HG03439 (cell line): ENCODE measurements at regions not wholly inside any gene's neighbourhood (a gene's known extent, or its start where the extent isn't known, plus 50 kb on each side); places are given as distances from the start of the nearest gene placed in this dataset.
A peak's percentile ranks its signal among the peaks of the same experiment; 100 is the strongest.

ENCODE experiments used
- ATAC-seq: cut with Tn5 transposase; IDR thresholded peaks from one replicate; pipeline ENCODE4 v1.9.1; 2021; ENCODE audit warnings: mild to moderate bottlenecking, moderate library complexity; ENCODE audit not compliant: unreplicated experiment

- ATAC-seq = no peak
These were observed 268.6 kb downstream of the NDFIP2 start for GRCh38 chr13:79749566-79749965.

GRCh38 chr13:79745081-79745480 is 264.1 kb downstream of the NDFIP2 start:
- no peak for ATAC-seq

DNA sequence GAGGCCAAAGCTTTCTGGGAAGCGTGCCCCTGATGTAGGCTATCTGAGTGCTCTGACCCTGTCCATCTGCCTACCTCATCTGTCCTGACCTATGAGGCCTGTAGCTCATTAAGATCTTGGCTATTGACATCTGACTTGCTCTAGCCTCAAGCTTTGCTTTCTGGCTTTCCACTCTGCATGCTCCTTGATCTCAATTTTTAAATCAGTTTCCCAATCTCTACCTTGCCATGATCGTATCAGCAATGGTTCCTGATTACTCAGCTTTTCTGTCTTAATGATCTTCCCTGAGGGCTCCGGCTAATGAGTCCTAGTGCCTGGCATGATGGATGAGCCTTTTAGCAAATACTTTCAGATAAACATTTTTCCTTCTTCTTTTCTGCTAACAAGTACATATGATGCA is 262.0 kb downstream of the NDFIP2 start:
- no peak for ATAC-seq

DNA sequence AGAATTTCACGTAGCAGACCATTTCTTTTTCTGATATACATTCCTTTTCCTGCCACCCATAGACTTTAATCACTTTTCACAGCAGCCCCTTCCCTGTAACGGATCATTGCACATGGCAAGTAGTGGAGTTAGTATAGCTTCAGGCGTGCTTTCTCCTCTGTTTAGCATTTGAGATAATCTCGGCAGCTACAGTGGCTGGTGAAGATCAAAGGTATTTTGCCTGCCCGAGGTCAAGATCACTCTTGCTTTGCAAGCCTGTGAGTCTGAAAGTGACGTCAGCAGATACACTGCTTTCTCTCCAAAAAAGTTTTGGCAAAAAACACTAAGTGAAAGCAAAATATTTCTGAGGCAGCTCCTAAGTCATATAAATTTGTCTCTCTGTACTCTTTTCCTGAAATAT is 260.0 kb downstream of the NDFIP2 start:
- ATAC-seq = no peak

DNA sequence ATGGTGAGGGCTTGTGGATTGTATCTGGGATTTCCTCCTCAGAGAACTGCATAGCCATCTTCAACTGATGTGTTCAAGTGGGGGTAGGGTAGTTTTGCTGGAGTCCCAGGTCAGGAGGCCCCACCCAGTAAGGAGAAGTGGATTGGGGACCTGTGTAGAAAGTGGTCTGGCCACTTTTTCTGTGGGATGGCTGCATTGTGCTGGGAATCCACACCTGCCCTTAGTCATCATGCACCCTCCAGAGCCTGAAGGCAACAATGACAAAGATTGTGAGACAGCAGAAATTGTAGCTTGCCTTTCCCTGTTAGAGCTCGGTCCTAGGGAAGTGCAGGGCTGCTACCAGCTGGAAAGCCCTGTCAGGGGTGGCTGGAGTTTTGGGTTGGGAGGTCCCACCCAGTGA is 255.4 kb downstream of the NDFIP2 start:
- ATAC-seq = no peak

GRCh38 chr13:79735228-79735627 is 254.3 kb downstream of the NDFIP2 start:
- ATAC-seq = no peak

DNA sequence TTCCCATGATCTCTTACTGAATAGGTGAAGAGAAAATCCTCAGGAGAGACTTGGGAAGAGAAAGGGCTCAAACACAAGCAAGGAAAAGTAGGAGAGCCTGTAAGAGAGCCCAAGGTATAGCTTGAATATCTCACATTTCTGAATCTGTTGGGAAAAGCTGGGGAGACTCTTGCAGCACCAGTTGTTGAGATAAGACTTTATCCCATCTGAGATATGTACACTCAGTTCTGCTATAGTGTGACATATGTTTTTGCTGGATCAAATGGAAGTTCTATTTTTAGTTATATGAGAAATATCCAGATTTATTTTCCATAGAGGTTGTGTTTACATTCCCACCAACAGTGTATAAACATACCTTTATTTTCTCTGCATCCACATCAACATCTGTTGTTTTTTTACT is 246.1 kb downstream of the NDFIP2 start:
- ATAC-seq = no peak

- no peak for ATAC-seq
These were observed 244.9 kb downstream of the NDFIP2 start for GRCh38 chr13:79725841-79726240.

DNA sequence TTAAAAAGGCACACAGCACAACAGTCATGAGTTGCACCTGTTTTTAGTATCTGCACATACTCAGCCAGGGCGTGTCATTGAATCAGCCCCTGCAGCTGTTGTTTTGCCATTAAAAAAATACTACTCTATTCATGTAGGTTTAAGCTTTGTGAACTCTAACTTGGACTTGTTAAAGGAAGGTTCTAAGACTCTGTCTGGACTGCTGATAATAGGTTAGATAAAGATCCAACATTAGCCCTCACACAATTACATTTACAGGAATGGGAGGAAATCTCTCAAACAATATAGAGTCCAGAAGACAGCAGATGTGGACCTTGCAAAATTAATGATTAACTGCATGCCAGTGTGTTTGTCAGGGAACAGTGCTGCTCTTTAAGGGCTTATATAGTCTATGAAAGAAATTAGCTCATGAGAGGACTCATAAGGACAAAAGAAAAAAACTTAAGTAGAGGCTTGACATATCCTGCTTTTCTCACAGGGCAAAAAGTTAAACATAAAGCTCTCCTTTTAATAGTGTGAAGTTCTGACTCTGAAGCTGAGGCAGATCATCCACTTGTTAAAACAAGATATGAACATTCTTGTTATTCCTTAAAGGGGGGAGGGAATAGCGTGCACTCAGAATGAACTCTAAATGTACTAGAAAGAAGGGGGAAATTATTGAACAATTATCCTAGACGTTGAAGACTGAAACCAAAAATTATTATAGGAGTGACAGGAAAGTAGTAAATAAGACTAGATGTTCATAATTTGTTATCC is 243.6 kb downstream of the NDFIP2 start:
- ATAC-seq = no peak

GRCh38 chr13:79723519-79724024 is 242.6 kb downstream of the NDFIP2 start:
- ATAC-seq = no peak

DNA sequence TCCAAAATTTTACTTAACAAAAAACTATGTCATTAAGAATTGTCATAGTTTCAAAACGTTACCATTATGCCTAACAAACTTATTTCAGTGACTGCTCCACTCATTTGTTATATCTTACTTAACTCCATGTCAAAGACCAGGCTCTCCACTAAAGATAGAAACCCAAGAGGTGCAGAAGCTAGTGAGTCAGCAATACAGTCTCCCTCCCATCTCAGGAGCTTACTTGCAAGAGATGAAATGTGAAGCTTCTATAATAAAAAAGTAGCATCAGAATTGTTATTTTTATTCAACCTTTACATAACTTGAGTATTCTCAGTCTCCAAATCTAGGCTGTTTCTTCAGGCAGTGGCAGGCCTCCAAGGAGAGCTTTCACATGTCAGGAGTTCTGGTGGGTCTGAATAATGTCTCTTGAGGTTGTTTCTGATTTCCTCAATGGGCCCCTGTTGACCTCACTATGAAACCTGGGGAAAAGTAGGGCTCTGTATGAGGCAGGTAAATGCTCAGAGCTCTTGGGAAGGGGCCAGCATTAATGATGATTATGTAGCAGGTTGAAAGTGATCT is 242.0 kb downstream of the NDFIP2 start:
- ATAC-seq = no peak

- ATAC-seq = no peak
These were observed 235.2 kb downstream of the NDFIP2 start for GRCh38 chr13:79716191-79716590.

GRCh38 chr13:79711631-79712030 is 230.7 kb downstream of the NDFIP2 start:
- no peak for ATAC-seq

- no peak for ATAC-seq
These were observed 229.4 kb downstream of the NDFIP2 start for GRCh38 chr13:79710376-79710775.

GRCh38 chr13:79709471-79709870 is 228.5 kb downstream of the NDFIP2 start:
- no peak for ATAC-seq

DNA sequence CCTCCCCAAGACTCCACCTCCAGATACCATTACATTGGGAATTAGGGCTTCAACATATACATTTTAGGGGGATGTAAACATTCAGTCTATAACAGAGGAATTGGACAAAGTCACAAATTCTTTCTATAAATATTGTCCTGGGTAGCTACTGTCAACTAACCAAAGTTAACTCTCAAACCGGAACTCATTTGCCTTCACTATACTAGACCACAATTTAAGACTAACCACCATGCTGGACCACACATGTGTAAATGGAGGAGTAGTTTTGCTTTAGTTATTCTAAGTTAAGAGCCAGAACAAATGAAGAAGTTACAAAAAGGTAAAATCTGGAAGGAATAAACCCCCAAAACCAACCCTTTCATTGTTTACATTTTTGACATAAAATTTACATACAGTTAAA is 222.8 kb downstream of the NDFIP2 start:
- peak; percentile 92 for ATAC-seq

DNA sequence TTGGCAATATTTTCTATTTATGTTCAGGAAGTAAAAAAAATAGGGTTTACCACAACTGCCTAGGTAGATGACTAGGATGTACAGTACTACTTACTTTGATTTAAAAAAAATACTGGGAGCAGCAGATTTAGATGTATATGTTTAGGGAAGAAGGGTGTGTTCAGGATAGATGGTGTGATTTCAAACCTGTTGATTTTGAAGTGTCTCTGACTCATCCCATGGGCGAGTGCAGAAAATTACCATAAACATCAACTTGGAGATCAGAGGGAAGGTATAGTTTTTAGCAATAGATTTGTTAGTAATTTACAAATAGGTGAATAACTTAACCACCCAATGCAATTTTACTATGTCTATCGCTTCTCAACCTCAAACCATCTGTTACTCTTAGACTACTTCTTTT is 214.8 kb downstream of the NDFIP2 start:
- ATAC-seq = no peak

GRCh38 chr13:79692846-79693245 is 211.9 kb downstream of the NDFIP2 start:
- ATAC-seq = no peak

GRCh38 chr13:79691826-79692225 is 210.9 kb downstream of the NDFIP2 start:
- no peak for ATAC-seq

- no peak for ATAC-seq
These were observed 207.8 kb downstream of the NDFIP2 start for GRCh38 chr13:79688741-79689140.

GRCh38 chr13:79686441-79686840 is 205.5 kb downstream of the NDFIP2 start:
- no peak for ATAC-seq

- no peak for ATAC-seq
These were observed 203.4 kb downstream of the NDFIP2 start for GRCh38 chr13:79684371-79684770.

GRCh38 chr13:79682164-79682563 is 201.2 kb downstream of the NDFIP2 start:
- ATAC-seq = no peak
